Smooth muscle cell (in vitro differentiated cells): ENCODE measurements at regions not wholly inside any gene's neighbourhood (a gene's known extent, or its start where the extent isn't known, plus 50 kb on each side); places are given as distances from the start of the nearest gene placed in this dataset.

Experiments used
- DNase-seq: peaks from one replicate; lab custom pipeline; 2025; ENCODE audit not compliant: unreplicated experiment; lab: John Stamatoyannopoulos, UW
- H2AFZ ChIP-seq: fragments of 200-600 bp; sonication (generic); 2 replicates; pipeline ENCODE4 v1.6.0; 2016; ENCODE audit warnings: antibody characterized with exemption, low read depth, mild to moderate bottlenecking
- H3F3A ChIP-seq: fragments of 200-600 bp; sonication (generic); 2 replicates; pipeline ENCODE4 v1.6.0; 2017; ENCODE audit warnings: antibody characterized with exemption, low read depth
- H3K27ac ChIP-seq: fragments of 200-600 bp; sonication (generic); 2 replicates; pipeline ENCODE4 v1.5.1; 2016; ENCODE audit warnings: low read depth, mild to moderate bottlenecking
- H3K27me3 ChIP-seq: fragments of 200-600 bp; sonication (generic); 2 replicates; pipeline ENCODE4 v1.6.1; 2016; ENCODE audit warnings: low read depth, mild to moderate bottlenecking
- H3K36me3 ChIP-seq: fragments of 200-600 bp; sonication (generic); 2 replicates; pipeline ENCODE4 v1.5.1; 2016; ENCODE audit warnings: low read depth
- H3K4me1 ChIP-seq: fragments of 200-600 bp; sonication (generic); 2 replicates; pipeline ENCODE4 v1.5.1; 2016; ENCODE audit warnings: low read depth
- H3K4me2 ChIP-seq: fragments of 200-600 bp; sonication (generic); 2 replicates; pipeline ENCODE4 v1.6.0; 2016; ENCODE audit warnings: mild to moderate bottlenecking
- H3K4me3 ChIP-seq: fragments of 200-600 bp; sonication (generic); 2 replicates; pipeline ENCODE4 v1.5.1; 2016; ENCODE audit warnings: mild to moderate bottlenecking
- H3K79me2 ChIP-seq: fragments of 200-600 bp; sonication (generic); 2 replicates; pipeline ENCODE4 v1.6.0; 2016; ENCODE audit warnings: low read depth, mild to moderate bottlenecking
- H3K9ac ChIP-seq: fragments of 200-600 bp; sonication (generic); 2 replicates; pipeline ENCODE4 v1.6.0; 2016; ENCODE audit warnings: low read depth
- H3K9me3 ChIP-seq: fragments of 200-600 bp; sonication (generic); replicated peaks from 2 replicates; pipeline ENCODE4 v1.5.1; 2016; ENCODE audit warnings: low read depth
- H4K20me1 ChIP-seq: fragments of 200-600 bp; sonication (generic); 2 replicates; pipeline ENCODE4 v1.6.0; 2016; ENCODE audit warnings: low read depth
- WGBS: methylation state at CpG from one replicate; pipeline ENCODE4 v1.1.7; 2016; ENCODE audit warnings: low lambda C conversion rate; 5-methylcytosine and 5-hydroxymethylcytosine counted together
- TF ChIP-seq, protein P1 (sequence below): fragments of 200-600 bp; sonication (generic); IDR thresholded peaks from 2 replicates; pipeline ENCODE4 v1.5.1; 2017; ENCODE audit warnings: borderline replicate concordance, mild to moderate bottlenecking, antibody characterized with exemption; ENCODE audit not compliant: insufficient read depth, poor library complexity, severe bottlenecking

DNA sequence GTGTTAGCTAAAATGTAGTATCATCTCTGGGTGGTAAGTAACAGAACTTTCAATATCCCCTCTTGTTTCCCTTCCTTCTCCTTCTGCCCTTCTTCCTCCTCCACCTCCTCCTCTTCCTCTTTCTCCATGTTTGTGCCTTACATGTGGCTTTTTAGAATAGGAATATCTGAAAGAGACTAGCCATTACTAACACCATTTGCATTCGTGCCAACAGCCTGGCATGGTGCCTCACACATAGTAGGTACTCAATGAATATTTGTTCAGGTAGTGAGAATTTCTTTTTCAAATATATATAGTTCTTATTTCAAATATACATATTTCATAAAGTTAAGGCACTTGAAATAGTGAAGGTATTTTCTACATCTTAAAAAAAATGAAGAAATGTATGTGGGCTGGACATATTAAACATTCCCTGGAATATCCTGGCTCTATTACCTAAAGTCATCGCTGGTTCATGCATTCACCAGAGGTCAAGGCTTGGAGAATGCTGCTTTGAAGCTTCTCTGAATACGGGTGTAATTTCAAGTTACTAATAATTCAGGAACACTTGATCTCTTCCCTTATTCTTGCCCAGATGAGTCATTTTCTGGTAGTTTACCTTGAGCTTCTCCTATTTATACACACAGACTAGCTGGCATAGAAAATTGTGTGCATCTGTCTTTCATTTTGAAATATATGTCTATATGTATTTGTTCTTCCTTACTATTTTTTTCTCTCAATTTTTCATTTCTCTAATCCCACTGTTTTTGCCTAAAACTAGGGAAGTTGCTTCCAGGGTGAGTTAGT is 319.4 kb downstream of the TGFB2 start:
- no peak overlapping the region for H3K9ac ChIP-seq
- no peaks in the 10 kb centered on the region for H3K79me2 ChIP-seq
- H3K36me3 ChIP-seq, result no peaks in the 10 kb centered on the region
- no peaks in the 10 kb centered on the region for H3F3A ChIP-seq
- no peak overlapping the region for H3K4me3 ChIP-seq
- H3K4me1 ChIP-seq, result peaks cover 13% of the 10 kb centered on the region
- TF ChIP-seq, protein P1, sequence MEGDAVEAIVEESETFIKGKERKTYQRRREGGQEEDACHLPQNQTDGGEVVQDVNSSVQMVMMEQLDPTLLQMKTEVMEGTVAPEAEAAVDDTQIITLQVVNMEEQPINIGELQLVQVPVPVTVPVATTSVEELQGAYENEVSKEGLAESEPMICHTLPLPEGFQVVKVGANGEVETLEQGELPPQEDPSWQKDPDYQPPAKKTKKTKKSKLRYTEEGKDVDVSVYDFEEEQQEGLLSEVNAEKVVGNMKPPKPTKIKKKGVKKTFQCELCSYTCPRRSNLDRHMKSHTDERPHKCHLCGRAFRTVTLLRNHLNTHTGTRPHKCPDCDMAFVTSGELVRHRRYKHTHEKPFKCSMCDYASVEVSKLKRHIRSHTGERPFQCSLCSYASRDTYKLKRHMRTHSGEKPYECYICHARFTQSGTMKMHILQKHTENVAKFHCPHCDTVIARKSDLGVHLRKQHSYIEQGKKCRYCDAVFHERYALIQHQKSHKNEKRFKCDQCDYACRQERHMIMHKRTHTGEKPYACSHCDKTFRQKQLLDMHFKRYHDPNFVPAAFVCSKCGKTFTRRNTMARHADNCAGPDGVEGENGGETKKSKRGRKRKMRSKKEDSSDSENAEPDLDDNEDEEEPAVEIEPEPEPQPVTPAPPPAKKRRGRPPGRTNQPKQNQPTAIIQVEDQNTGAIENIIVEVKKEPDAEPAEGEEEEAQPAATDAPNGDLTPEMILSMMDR, result no peak
- no peaks in the 10 kb centered on the region for H4K20me1 ChIP-seq
- no peaks in the 10 kb centered on the region for H3K27me3 ChIP-seq
- no peak overlapping the region for H3K4me2 ChIP-seq
- H3K9me3 ChIP-seq, result no peaks in the 10 kb centered on the region
- H2AFZ ChIP-seq, result no peak overlapping the region
- 84% methylated on average over 3 of the region's 3 CpGs for WGBS
- no peak overlapping the region for H3K27ac ChIP-seq
- DNase-seq, result no peak

DNA sequence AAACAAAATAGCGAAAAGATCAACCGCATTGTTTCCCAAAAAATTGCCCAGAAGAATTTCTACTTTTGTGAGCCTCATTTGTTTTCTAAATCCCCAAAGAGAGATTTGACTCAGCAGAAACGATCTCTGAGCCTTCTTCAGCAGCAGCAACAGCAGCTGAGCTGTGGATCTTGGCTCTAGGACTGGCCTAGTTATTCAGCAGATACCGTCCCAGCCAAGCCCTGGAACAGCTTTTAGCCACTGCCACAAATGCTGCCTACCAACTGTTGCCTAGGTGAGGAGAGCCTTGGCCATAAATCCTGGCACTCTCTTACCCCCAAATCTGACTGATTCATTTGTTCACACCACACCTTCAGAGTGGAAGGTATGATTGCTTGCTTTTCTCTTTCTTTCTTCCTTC is 320.1 kb downstream of the TGFB2 start:
- H3K9ac ChIP-seq, result no peak overlapping the region
- no peaks in the 10 kb centered on the region for H3K36me3 ChIP-seq

DNA sequence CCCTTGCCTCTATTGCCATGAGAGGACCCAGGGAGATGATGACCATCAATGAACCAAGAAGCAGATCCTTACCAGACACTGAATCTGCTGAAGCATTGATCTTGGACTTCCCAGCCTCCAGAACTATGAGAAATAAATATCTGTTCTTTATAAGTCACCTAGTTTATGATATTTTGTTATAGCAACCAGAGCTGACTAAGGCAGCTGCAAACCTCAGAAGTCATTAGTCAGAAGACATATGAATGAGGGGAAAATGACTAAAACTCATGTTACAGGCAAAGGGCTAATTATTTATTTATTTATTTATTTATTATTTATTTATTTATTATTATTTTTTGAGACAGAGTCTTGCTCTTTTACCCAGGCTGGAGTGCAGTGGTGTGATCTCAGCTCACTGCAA is 321.1 kb downstream of the TGFB2 start:
- Histone ChIP-seq H3K36me3 (no peaks in the 10 kb centered on the region), H2AFZ (no peak overlapping the region), H3K79me2 (no peaks in the 10 kb centered on the region), H3K27ac (no peak overlapping the region), H3K27me3 (no peaks in the 10 kb centered on the region), H3F3A (no peaks in the 10 kb centered on the region), H3K9me3 (no peaks in the 10 kb centered on the region), H4K20me1 (no peaks in the 10 kb centered on the region), H3K9ac (no peak overlapping the region), H3K4me1 (peaks cover 4% of the 10 kb centered on the region), H3K4me3 (no peak overlapping the region), H3K4me2 (no peak overlapping the region)
- TF ChIP-seq, protein P1, result no peak
- DNase-seq, result no peak

More for the DNA sequence above, 320.1 kb downstream of the TGFB2 start:
- 57% methylated on average over 4 of the region's 4 CpGs for WGBS
- DNase-seq, result no peak
- Histone ChIP-seq H3K79me2 (no peaks in the 10 kb centered on the region), H3F3A (no peaks in the 10 kb centered on the region), H3K4me2 (no peak overlapping the region), H3K27ac (no peak overlapping the region), H3K4me1 (peaks cover 8% of the 10 kb centered on the region), H2AFZ (no peak overlapping the region), H3K4me3 (no peak overlapping the region), H3K9me3 (no peaks in the 10 kb centered on the region), H4K20me1 (no peaks in the 10 kb centered on the region), H3K27me3 (no peaks in the 10 kb centered on the region)
- TF ChIP-seq, protein P1, result no peak
